OCI-LY7 (cell line): ENCODE measurements at regions not wholly inside any gene's neighbourhood (a gene's known extent, or its start where the extent isn't known, plus 50 kb on each side); places are given as distances from the start of the nearest gene placed in this dataset.

ENCODE experiments used
- CTCF ChIP-seq: fragments of 200-600 bp; sonication (generic); conservative IDR thresholded peaks from 2 replicates; pipeline ENCODE4 v1.5.1; 2014; ENCODE audit warnings: mild to moderate bottlenecking, antibody characterized with exemption, low read length, moderate library complexity, mixed read lengths
- EZH2phosphoT487 ChIP-seq: fragments of 200-600 bp; sonication (generic); IDR thresholded peaks from 2 replicates; pipeline ENCODE4 v1.6.1; 2018; ENCODE audit warnings: low read depth, borderline replicate concordance, mild to moderate bottlenecking, mixed run types, antibody characterized with exemption, low read length, moderate library complexity, mixed read lengths

- no peak for TF ChIP-seq CTCF
- no peak for TF ChIP-seq EZH2phosphoT487
Observed at GRCh38 chr20:22722811-22723210, 138.4 kb upstream of the FOXA2 start.
